B cell (primary cell): ENCODE measurements at regions not wholly inside any gene's neighbourhood (a gene's known extent, or its start where the extent isn't known, plus 50 kb on each side); places are given as distances from the start of the nearest gene placed in this dataset.

Experiments used
- CTCF ChIP-seq: fragments of 200-600 bp; IDR thresholded peaks from one replicate; pipeline ENCODE4 v1.8.0; 2022; ENCODE audit warnings: antibody characterized with exemption, mild to moderate bottlenecking
- EZH2 ChIP-seq: IDR thresholded peaks from 2 replicates; pipeline ENCODE4 v1.6.1; 2012; ENCODE audit warnings: borderline replicate concordance, low read depth, mild to moderate bottlenecking, moderate library complexity, low read length; ENCODE audit not compliant: insufficient read depth, poor library complexity, severe bottlenecking

- TF ChIP-seq CTCF = no peak
- TF ChIP-seq EZH2 = no peak
Observed at GRCh38 chr7:16211402-16211925, 209.9 kb downstream of the CRPPA start.
